ENCODE measurements at regions not wholly inside any gene's neighbourhood (a gene's known extent, or its start where the extent isn't known, plus 50 kb on each side); places are given as distances from the start of the nearest gene placed in this dataset.

- TF ChIP-seq CTCF (IDR thresholded peaks at IDR 0.05; ENCODE audit: extremely low read depth, insufficient read depth, missing control alignments): no peak
- in situ Hi-C loops (cut with MboI; ENCODE audit: low pct_unique_long_range_greater_than_20kb, low sequenced_read_pairs, unreplicated experiment): no loop called here
Measured at GRCh38 chr6:140828856-140829255, 1303.9 kb upstream of the GJE1 start.

GRCh38 chr6:140827593-140827992 is 1305.1 kb upstream of the GJE1 start:
- DNase-seq (ENCODE audit: low spot score): no peak
- TF ChIP-seq CTCF (IDR thresholded peaks at IDR 0.05; ENCODE audit: extremely low read depth, insufficient read depth, missing control alignments): no peak
- in situ Hi-C loops (cut with MboI; ENCODE audit: low pct_unique_long_range_greater_than_20kb, low sequenced_read_pairs, unreplicated experiment): no loop called here

More at GRCh38 chr6:140828856-140829255, 1303.9 kb upstream of the GJE1 start:
- no peak for DNase-seq (ENCODE audit: low spot score)

- TF ChIP-seq CTCF (IDR thresholded peaks at IDR 0.05; ENCODE audit: extremely low read depth, insufficient read depth, missing control alignments): no peak
- DNase-seq (ENCODE audit: low spot score): no peak
- in situ Hi-C loops (cut with MboI; ENCODE audit: low pct_unique_long_range_greater_than_20kb, low sequenced_read_pairs, unreplicated experiment): no loop called here
Measured at GRCh38 chr6:140825731-140826130, 1307.0 kb upstream of the GJE1 start.

GRCh38 chr6:140824595-140824994 is 1308.1 kb upstream of the GJE1 start:
- in situ Hi-C loops (cut with MboI; ENCODE audit: low pct_unique_long_range_greater_than_20kb, low sequenced_read_pairs, unreplicated experiment): no loop called here

GRCh38 chr6:140821196-140821595 is 1311.5 kb upstream of the GJE1 start:
- DNase-seq (ENCODE audit: low spot score): no peak
- TF ChIP-seq CTCF (IDR thresholded peaks at IDR 0.05; ENCODE audit: extremely low read depth, insufficient read depth, missing control alignments): no peak
- in situ Hi-C loops (cut with MboI; ENCODE audit: low pct_unique_long_range_greater_than_20kb, low sequenced_read_pairs, unreplicated experiment): no loop called here

More at GRCh38 chr6:140824595-140824994, 1308.1 kb upstream of the GJE1 start:
- no peak for DNase-seq (ENCODE audit: low spot score)
- TF ChIP-seq CTCF (IDR thresholded peaks at IDR 0.05; ENCODE audit: extremely low read depth, insufficient read depth, missing control alignments): no peak

GRCh38 chr6:140817176-140817575 is 1315.5 kb upstream of the GJE1 start:
- no peak for DNase-seq (ENCODE audit: low spot score)
- in situ Hi-C loops (cut with MboI; ENCODE audit: low pct_unique_long_range_greater_than_20kb, low sequenced_read_pairs, unreplicated experiment): no loop called here
- TF ChIP-seq CTCF (IDR thresholded peaks at IDR 0.05; ENCODE audit: extremely low read depth, insufficient read depth, missing control alignments): no peak

- in situ Hi-C loops (cut with MboI; ENCODE audit: low pct_unique_long_range_greater_than_20kb, low sequenced_read_pairs, unreplicated experiment): no loop called here
- DNase-seq (ENCODE audit: low spot score): no peak
Measured at GRCh38 chr6:140816681-140817080, 1316.0 kb upstream of the GJE1 start.

More at GRCh38 chr6:140816681-140817080, 1316.0 kb upstream of the GJE1 start:
- no peak for TF ChIP-seq CTCF (IDR thresholded peaks at IDR 0.05; ENCODE audit: extremely low read depth, insufficient read depth, missing control alignments)
